CD14-positive monocyte (primary cell): ENCODE measurements at regions not wholly inside any gene's neighbourhood (a gene's known extent, or its start where the extent isn't known, plus 50 kb on each side); places are given as distances from the start of the nearest gene placed in this dataset.
"Not testable (repeated sequence)": the region's sequence is repeated elsewhere in the genome, so short reads cannot be mapped to it uniquely, and the experiment has no call there.

Experiments
- DNase-seq, 3 donors: peaks; one replicate each; pipeline ENCODE4 v3.0.0-alpha.2; 2011 to 2022
- H2AFZ ChIP-seq: 2 replicates; pipeline ENCODE4 v1.6.0; 2012; ENCODE audit warnings: mild to moderate bottlenecking, low read depth, low read length, inconsistent platforms; ENCODE audit not compliant: insufficient read depth, poor library complexity, severe bottlenecking
- H3K27ac ChIP-seq, 2 donors: 1 replicate in 1 of 2; 2 replicates in 1 of 2; pipeline ENCODE4 v1.5.1; 2012 to 2013; ENCODE audit warnings: low read length in 2 of 2, control low read depth in 1 of 2, inconsistent platforms in 1 of 2, low read depth in 1 of 2, mild to moderate bottlenecking in 1 of 2
- H3K27me3 ChIP-seq, 2 donors: one replicate each; pipeline versions ENCODE4 v1.6.0 to v1.6.1; 2011 to 2013; ENCODE audit warnings: low read length in 2 of 2; ENCODE audit not compliant: control insufficient read depth in 2 of 2, insufficient read depth in 2 of 2
- H3K36me3 ChIP-seq, 2 donors: replicated peaks in 1 of 2; 1 replicate in 1 of 2; 2 replicates in 1 of 2; pipeline versions ENCODE4 v1.5.1 to v1.6.1; 2012 to 2013; ENCODE audit warnings: low read length in 2 of 2, control low read depth in 1 of 2, inconsistent platforms in 1 of 2, mild to moderate bottlenecking in 1 of 2; ENCODE audit not compliant: insufficient read depth in 2 of 2, control insufficient read depth in 1 of 2
- H3K4me1 ChIP-seq, 2 donors: 1 replicate in 1 of 2; 2 replicates in 1 of 2; pipeline versions ENCODE4 v1.5.1 to v1.6.1; 2012 to 2013; ENCODE audit warnings: low read length in 2 of 2, control low read depth in 1 of 2, inconsistent platforms in 1 of 2, mild to moderate bottlenecking in 1 of 2, moderate library complexity in 1 of 2; ENCODE audit not compliant: insufficient read depth in 2 of 2, control insufficient read depth in 1 of 2
- H3K4me2 ChIP-seq: replicated peaks from 2 replicates; pipeline ENCODE3; 2012; ENCODE audit warnings: low read length, moderate library complexity, mild to moderate bottlenecking; ENCODE audit not compliant: poor library complexity, severe bottlenecking; ENCODE audit errors: extremely low read depth
- H3K4me3 ChIP-seq, 3 experiments: fragments of 200-600 bp in 1 of 3; sonication (generic) in 1 of 3; replicated peaks in 1 of 3; 1 replicate in 2 of 3; 2 replicates in 1 of 3; pipeline ENCODE4 v1.5.1; 2011 to 2013; ENCODE audit warnings: low read length in 3 of 3, mild to moderate bottlenecking in 3 of 3, control low read depth in 2 of 3, low read depth in 2 of 3, inconsistent platforms in 1 of 3, moderate library complexity in 1 of 3
- H3K79me2 ChIP-seq: 2 replicates; pipeline ENCODE4 v1.6.0; 2012; ENCODE audit warnings: mild to moderate bottlenecking, control low read depth, inconsistent platforms, low read length, moderate library complexity; ENCODE audit not compliant: insufficient read depth
- H3K9ac ChIP-seq: 2 replicates; pipeline ENCODE4 v1.6.0; 2017; ENCODE audit warnings: low read length, mild to moderate bottlenecking; ENCODE audit not compliant: insufficient read depth, poor library complexity, severe bottlenecking
- H3K9me3 ChIP-seq, 2 donors: replicated peaks in 1 of 2; 1 replicate in 1 of 2; 2 replicates in 1 of 2; pipeline versions ENCODE4 v1.5.1 to v1.6.1; 2012 to 2013; ENCODE audit warnings: low read length in 2 of 2, control low read depth in 1 of 2; ENCODE audit not compliant: control insufficient read depth in 1 of 2, insufficient read depth in 1 of 2
- H4K20me1 ChIP-seq: 2 replicates; pipeline ENCODE4 v1.6.0; 2012; ENCODE audit warnings: mild to moderate bottlenecking, low read length, control low read depth, moderate library complexity; ENCODE audit not compliant: insufficient read depth
- H3K27ac Mint-ChIP-seq, 7 donors: one replicate each; pipeline ENCODE4 v1.8.0; 2020; ENCODE audit warnings: mild to moderate bottlenecking in 7 of 7, mixed read lengths in 7 of 7, moderate library complexity in 6 of 7, inconsistent platforms in 2 of 7
- H3K27me3 Mint-ChIP-seq, 3 donors: one replicate each; pipeline ENCODE4 v1.8.0; 2021 to 2022; ENCODE audit warnings: low read depth in 3 of 3, mild to moderate bottlenecking in 3 of 3, mixed read lengths in 3 of 3, moderate library complexity in 3 of 3, inconsistent platforms in 1 of 3
- H3K36me3 Mint-ChIP-seq, 2 donors: one replicate each; pipeline ENCODE4 v1.8.0; 2020; ENCODE audit warnings: mixed read lengths in 2 of 2, inconsistent platforms in 1 of 2, mild to moderate bottlenecking in 1 of 2
- H3K4me1 Mint-ChIP-seq: one replicate; pipeline ENCODE4 v1.8.0; 2020; ENCODE audit warnings: mild to moderate bottlenecking, mixed read lengths
- H3K4me3 Mint-ChIP-seq, 2 donors: one replicate each; pipeline ENCODE4 v1.8.0; 2020; ENCODE audit warnings: mild to moderate bottlenecking in 2 of 2, mixed read lengths in 2 of 2, moderate library complexity in 1 of 2
- H3K9me3 Mint-ChIP-seq, 7 donors: one replicate each; pipeline ENCODE4 v1.8.0; 2020 to 2022; ENCODE audit warnings: mixed read lengths in 7 of 7, mild to moderate bottlenecking in 6 of 7, moderate library complexity in 6 of 7, inconsistent platforms in 2 of 7
- CTCF ChIP-seq: fragments of 200-600 bp; IDR thresholded peaks from one replicate; pipeline ENCODE4 v1.8.0; 2022; ENCODE audit warnings: antibody characterized with exemption, mild to moderate bottlenecking
- WGBS: methylation state at CpG from one replicate; pipeline ENCODE4 v1.1.5; 2013; ENCODE audit warnings: missing lambda C conversion rate; ENCODE audit not compliant: insufficient coverage; 5-methylcytosine and 5-hydroxymethylcytosine counted together
- intact Hi-C, 2 donors: fragments of 100-400 bp; cut with micrococcal nuclease; formaldehyde crosslinking; loops; one replicate each; pipeline versions ENCODE4 v1.15.0 to v1.15.1; 2023

DNA sequence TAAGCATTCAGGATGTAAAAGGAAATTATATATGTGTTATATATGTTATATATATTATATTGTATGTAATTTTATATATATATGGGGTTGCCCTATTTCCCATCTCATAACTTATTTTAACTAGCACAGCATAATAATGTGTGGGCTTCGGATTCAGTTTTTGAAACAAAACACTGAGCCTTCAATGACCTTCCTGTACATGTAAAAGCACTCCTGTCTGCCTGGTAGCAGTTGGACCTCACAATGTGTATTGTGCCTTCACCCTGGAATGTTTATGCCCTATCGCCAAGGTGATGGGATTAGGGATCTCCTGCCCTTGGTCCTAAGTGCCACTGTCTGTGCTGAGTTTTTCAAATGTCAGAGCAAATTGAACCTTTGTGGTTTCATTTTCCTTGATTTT lies 968.8 kb downstream of the TUBA3C start:
- H2AFZ ChIP-seq, result no peak overlapping the region
- Mint-ChIP-seq H3K27ac (no peak overlapping the region), H3K9me3 (peaks cover 9 to 24% (median 13%) of the 10 kb centered on the region in 7 donors), H3K4me3 (no peak overlapping the region), H3K27me3 (no peaks in the 10 kb centered on the region), H3K36me3 (no peaks in the 10 kb centered on the region), H3K4me1 (no peaks in the 10 kb centered on the region)
- no peak overlapping the region for H3K27ac ChIP-seq
- H3K9ac ChIP-seq, result no peak overlapping the region
- no peak for DNase-seq
- WGBS, result 46% methylated on average over 2 of the region's 2 CpGs
- peaks cover 12 to 22% of the 10 kb centered on the region in 2 donors for H3K9me3 ChIP-seq
- no peaks in the 10 kb centered on the region for H3K36me3 ChIP-seq
- no peak overlapping the region for H3K4me2 ChIP-seq
- TF ChIP-seq CTCF, result no peak
- H3K27me3 ChIP-seq, result no peaks in the 10 kb centered on the region
- no peaks in the 10 kb centered on the region for H3K4me1 ChIP-seq
- no peaks in the 10 kb centered on the region for H4K20me1 ChIP-seq
- no peak overlapping the region for H3K4me3 ChIP-seq
- no peaks in the 10 kb centered on the region for H3K79me2 ChIP-seq
- intact Hi-C loops, result no loop called here

DNA sequence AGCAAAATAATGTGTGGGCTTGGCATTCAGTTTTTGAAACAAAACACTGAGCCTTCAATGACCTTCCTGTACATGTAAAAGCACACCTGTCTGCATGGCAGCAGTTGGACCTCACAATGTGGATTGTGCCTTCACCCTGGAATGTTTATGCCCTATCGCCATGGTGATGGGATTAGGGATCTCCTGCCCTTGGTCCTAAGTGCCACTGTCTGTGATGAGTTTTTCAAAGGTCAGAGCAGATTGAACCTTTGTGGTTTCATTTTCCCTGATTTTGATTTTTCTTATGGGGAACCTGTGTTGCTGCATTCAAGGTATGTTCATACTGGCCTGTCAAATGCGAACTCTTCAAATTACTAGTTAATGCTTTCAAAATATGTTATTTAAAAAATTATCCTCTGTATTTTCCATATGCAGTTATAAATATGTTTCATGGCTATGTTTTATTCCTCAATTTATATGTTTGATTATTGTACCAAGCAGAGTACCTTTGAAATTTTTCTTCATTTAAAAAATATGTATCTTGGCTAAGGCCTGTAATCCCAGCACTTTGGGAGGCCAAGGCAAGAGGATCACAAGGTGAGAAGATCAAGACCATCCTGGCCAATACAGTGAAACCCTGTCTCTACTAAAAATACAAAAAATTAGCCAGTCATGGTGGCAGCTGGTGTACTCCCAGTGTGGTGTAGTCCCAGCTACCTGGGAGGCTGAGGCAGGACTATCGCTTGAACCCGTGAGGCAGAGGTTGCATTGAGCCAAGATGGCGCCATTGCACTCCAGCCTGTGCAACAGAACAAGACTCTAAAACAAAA lies 969.7 kb downstream of the TUBA3C start:
- intact Hi-C loops, H3K4me3 ChIP-seq, H3K36me3 Mint-ChIP-seq, H3K27ac Mint-ChIP-seq, H3K4me1 ChIP-seq, H3K9ac ChIP-seq, H3K79me2 ChIP-seq, H3K4me1 Mint-ChIP-seq, H3K27ac ChIP-seq, H3K4me2 ChIP-seq, H3K27me3 ChIP-seq, H4K20me1 ChIP-seq, H3K27me3 Mint-ChIP-seq, H3K4me3 Mint-ChIP-seq, H2AFZ ChIP-seq, H3K36me3 ChIP-seq: not testable (repeated sequence)
- peaks cover 16 to 20% of the 10 kb centered on the region in 2 donors for H3K9me3 ChIP-seq
- 70% methylated on average over 4 of the region's 5 CpGs for WGBS
- H3K9me3 Mint-ChIP-seq, result peaks cover 9 to 21% (median 11%) of the 10 kb centered on the region in 7 donors
- peak in 1 of 3 donors; percentile 37 for DNase-seq

GRCh38 chr13:18204614-18205178 lies 976.9 kb downstream of the TUBA3C start:
- H3K9me3 ChIP-seq, result peaks cover 18 to 19% of the 10 kb centered on the region in 2 donors
- H4K20me1 ChIP-seq, H3K4me1 Mint-ChIP-seq, DNase-seq, H3K36me3 ChIP-seq, intact Hi-C loops, H3K79me2 ChIP-seq, H2AFZ ChIP-seq, H3K9ac ChIP-seq, H3K27ac Mint-ChIP-seq, H3K27me3 Mint-ChIP-seq, H3K4me1 ChIP-seq, H3K4me2 ChIP-seq, H3K4me3 Mint-ChIP-seq, H3K27me3 ChIP-seq, H3K4me3 ChIP-seq, H3K36me3 Mint-ChIP-seq, H3K27ac ChIP-seq: not testable (repeated sequence)
- no CpG with 5 or more reads among the region's 4 CpGs for WGBS
- peaks cover 2 to 17% (median 6%) of the 10 kb centered on the region in 7 donors for H3K9me3 Mint-ChIP-seq

- H3K4me1 Mint-ChIP-seq, H2AFZ ChIP-seq, H3K4me2 ChIP-seq, H4K20me1 ChIP-seq, H3K27ac Mint-ChIP-seq, H3K27me3 ChIP-seq, H3K4me1 ChIP-seq, H3K79me2 ChIP-seq, H3K9ac ChIP-seq, H3K27me3 Mint-ChIP-seq, H3K4me3 ChIP-seq, H3K27ac ChIP-seq, H3K36me3 Mint-ChIP-seq, H3K36me3 ChIP-seq, intact Hi-C loops, DNase-seq, H3K4me3 Mint-ChIP-seq: not testable (repeated sequence)
- H3K9me3 ChIP-seq, result peaks cover 10 to 19% of the 10 kb centered on the region in 2 donors
- no CpG with 5 or more reads among the region's 22 CpGs for WGBS
- H3K9me3 Mint-ChIP-seq, result peaks cover 4 to 30% (median 18%) of the 10 kb centered on the region in 7 donors
These were observed 986.3 kb downstream of the TUBA3C start for GRCh38 chr13:18195365-18195678.
